CD14-positive monocyte (primary cell): ENCODE measurements at regions not wholly inside any gene's neighbourhood (a gene's known extent, or its start where the extent isn't known, plus 50 kb on each side); places are given as distances from the start of the nearest gene placed in this dataset.
"Not testable (repeated sequence)": the region's sequence is repeated elsewhere in the genome, so short reads cannot be mapped to it uniquely, and the experiment has no call there.

Experiments used
- DNase-seq, 3 donors: peaks; one replicate each; pipeline ENCODE4 v3.0.0-alpha.2; 2011 to 2022
- H2AFZ ChIP-seq: 2 replicates; pipeline ENCODE4 v1.6.0; 2012; ENCODE audit warnings: mild to moderate bottlenecking, low read depth, low read length, inconsistent platforms; ENCODE audit not compliant: insufficient read depth, poor library complexity, severe bottlenecking
- H3K27ac ChIP-seq, 2 donors: 1 replicate in 1 of 2; 2 replicates in 1 of 2; pipeline ENCODE4 v1.5.1; 2012 to 2013; ENCODE audit warnings: low read length in 2 of 2, control low read depth in 1 of 2, inconsistent platforms in 1 of 2, low read depth in 1 of 2, mild to moderate bottlenecking in 1 of 2
- H3K27me3 ChIP-seq, 2 donors: one replicate each; pipeline versions ENCODE4 v1.6.0 to v1.6.1; 2011 to 2013; ENCODE audit warnings: low read length in 2 of 2; ENCODE audit not compliant: control insufficient read depth in 2 of 2, insufficient read depth in 2 of 2
- H3K36me3 ChIP-seq, 2 donors: replicated peaks in 1 of 2; 1 replicate in 1 of 2; 2 replicates in 1 of 2; pipeline versions ENCODE4 v1.5.1 to v1.6.1; 2012 to 2013; ENCODE audit warnings: low read length in 2 of 2, control low read depth in 1 of 2, inconsistent platforms in 1 of 2, mild to moderate bottlenecking in 1 of 2; ENCODE audit not compliant: insufficient read depth in 2 of 2, control insufficient read depth in 1 of 2
- H3K4me1 ChIP-seq, 2 donors: 1 replicate in 1 of 2; 2 replicates in 1 of 2; pipeline versions ENCODE4 v1.5.1 to v1.6.1; 2012 to 2013; ENCODE audit warnings: low read length in 2 of 2, control low read depth in 1 of 2, inconsistent platforms in 1 of 2, mild to moderate bottlenecking in 1 of 2, moderate library complexity in 1 of 2; ENCODE audit not compliant: insufficient read depth in 2 of 2, control insufficient read depth in 1 of 2
- H3K4me2 ChIP-seq: replicated peaks from 2 replicates; pipeline ENCODE3; 2012; ENCODE audit warnings: low read length, moderate library complexity, mild to moderate bottlenecking; ENCODE audit not compliant: poor library complexity, severe bottlenecking; ENCODE audit errors: extremely low read depth
- H3K4me3 ChIP-seq, 3 experiments: fragments of 200-600 bp in 1 of 3; sonication (generic) in 1 of 3; replicated peaks in 1 of 3; 1 replicate in 2 of 3; 2 replicates in 1 of 3; pipeline ENCODE4 v1.5.1; 2011 to 2013; ENCODE audit warnings: low read length in 3 of 3, mild to moderate bottlenecking in 3 of 3, control low read depth in 2 of 3, low read depth in 2 of 3, inconsistent platforms in 1 of 3, moderate library complexity in 1 of 3
- H3K79me2 ChIP-seq: 2 replicates; pipeline ENCODE4 v1.6.0; 2012; ENCODE audit warnings: mild to moderate bottlenecking, control low read depth, inconsistent platforms, low read length, moderate library complexity; ENCODE audit not compliant: insufficient read depth
- H3K9ac ChIP-seq: 2 replicates; pipeline ENCODE4 v1.6.0; 2017; ENCODE audit warnings: low read length, mild to moderate bottlenecking; ENCODE audit not compliant: insufficient read depth, poor library complexity, severe bottlenecking
- H3K9me3 ChIP-seq, 2 donors: replicated peaks in 1 of 2; 1 replicate in 1 of 2; 2 replicates in 1 of 2; pipeline versions ENCODE4 v1.5.1 to v1.6.1; 2012 to 2013; ENCODE audit warnings: low read length in 2 of 2, control low read depth in 1 of 2; ENCODE audit not compliant: control insufficient read depth in 1 of 2, insufficient read depth in 1 of 2
- H4K20me1 ChIP-seq: 2 replicates; pipeline ENCODE4 v1.6.0; 2012; ENCODE audit warnings: mild to moderate bottlenecking, low read length, control low read depth, moderate library complexity; ENCODE audit not compliant: insufficient read depth
- H3K27ac Mint-ChIP-seq, 7 donors: one replicate each; pipeline ENCODE4 v1.8.0; 2020; ENCODE audit warnings: mild to moderate bottlenecking in 7 of 7, mixed read lengths in 7 of 7, moderate library complexity in 6 of 7, inconsistent platforms in 2 of 7
- H3K27me3 Mint-ChIP-seq, 3 donors: one replicate each; pipeline ENCODE4 v1.8.0; 2021 to 2022; ENCODE audit warnings: low read depth in 3 of 3, mild to moderate bottlenecking in 3 of 3, mixed read lengths in 3 of 3, moderate library complexity in 3 of 3, inconsistent platforms in 1 of 3
- H3K36me3 Mint-ChIP-seq, 2 donors: one replicate each; pipeline ENCODE4 v1.8.0; 2020; ENCODE audit warnings: mixed read lengths in 2 of 2, inconsistent platforms in 1 of 2, mild to moderate bottlenecking in 1 of 2
- H3K4me1 Mint-ChIP-seq: one replicate; pipeline ENCODE4 v1.8.0; 2020; ENCODE audit warnings: mild to moderate bottlenecking, mixed read lengths
- H3K4me3 Mint-ChIP-seq, 2 donors: one replicate each; pipeline ENCODE4 v1.8.0; 2020; ENCODE audit warnings: mild to moderate bottlenecking in 2 of 2, mixed read lengths in 2 of 2, moderate library complexity in 1 of 2
- H3K9me3 Mint-ChIP-seq, 7 donors: one replicate each; pipeline ENCODE4 v1.8.0; 2020 to 2022; ENCODE audit warnings: mixed read lengths in 7 of 7, mild to moderate bottlenecking in 6 of 7, moderate library complexity in 6 of 7, inconsistent platforms in 2 of 7
- WGBS: methylation state at CpG from one replicate; pipeline ENCODE4 v1.1.5; 2013; ENCODE audit warnings: missing lambda C conversion rate; ENCODE audit not compliant: insufficient coverage; 5-methylcytosine and 5-hydroxymethylcytosine counted together
- intact Hi-C, 2 donors: fragments of 100-400 bp; cut with micrococcal nuclease; formaldehyde crosslinking; loops; one replicate each; pipeline versions ENCODE4 v1.15.0 to v1.15.1; 2023
- TF ChIP-seq, protein P1 (sequence below): fragments of 200-600 bp; IDR thresholded peaks from one replicate; pipeline ENCODE4 v1.8.0; 2022; ENCODE audit warnings: antibody characterized with exemption, mild to moderate bottlenecking

DNA sequence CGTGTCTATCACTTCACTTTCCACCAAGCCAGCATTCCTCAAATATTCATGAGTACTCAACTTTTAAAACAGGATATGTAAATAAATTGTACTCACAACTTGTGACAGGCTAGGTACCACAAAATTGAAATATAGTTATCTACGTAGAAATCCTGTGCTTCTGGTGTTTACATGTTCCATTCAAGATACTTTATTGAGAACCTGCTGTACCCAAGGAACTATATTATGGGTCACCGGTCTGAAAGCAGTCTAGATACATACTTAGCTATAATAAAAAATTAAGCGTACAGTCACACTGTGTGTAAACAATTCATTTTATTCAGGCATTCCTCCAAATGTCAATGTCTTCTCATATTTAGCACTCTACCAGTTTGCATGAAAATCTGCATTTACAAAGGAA lies 482.2 kb upstream of the SOX9 start:
- Histone ChIP-seq H3K27me3 (no peaks in the 10 kb centered on the region), H2AFZ (no peak overlapping the region), H3K9me3 (no peaks in the 10 kb centered on the region), H3K79me2 (no peaks in the 10 kb centered on the region), H3K4me1 (no peaks in the 10 kb centered on the region), H3K36me3 (no peaks in the 10 kb centered on the region), H3K27ac (no peak overlapping the region), H3K9ac (no peak overlapping the region), H4K20me1 (no peaks in the 10 kb centered on the region), H3K4me2 (no peak overlapping the region), H3K4me3 (no peak overlapping the region)
- Mint-ChIP-seq H3K27ac (no peak overlapping the region), H3K4me1 (no peaks in the 10 kb centered on the region), H3K36me3 (no peaks in the 10 kb centered on the region), H3K4me3 (no peak overlapping the region), H3K27me3 (no peaks in the 10 kb centered on the region), H3K9me3 (peaks cover 0 to 6% (median 3%) of the 10 kb centered on the region in 7 donors)
- WGBS = no CpG with 5 or more reads among the region's 4 CpGs
- intact Hi-C loops = no loop called here
- TF ChIP-seq, protein P1, sequence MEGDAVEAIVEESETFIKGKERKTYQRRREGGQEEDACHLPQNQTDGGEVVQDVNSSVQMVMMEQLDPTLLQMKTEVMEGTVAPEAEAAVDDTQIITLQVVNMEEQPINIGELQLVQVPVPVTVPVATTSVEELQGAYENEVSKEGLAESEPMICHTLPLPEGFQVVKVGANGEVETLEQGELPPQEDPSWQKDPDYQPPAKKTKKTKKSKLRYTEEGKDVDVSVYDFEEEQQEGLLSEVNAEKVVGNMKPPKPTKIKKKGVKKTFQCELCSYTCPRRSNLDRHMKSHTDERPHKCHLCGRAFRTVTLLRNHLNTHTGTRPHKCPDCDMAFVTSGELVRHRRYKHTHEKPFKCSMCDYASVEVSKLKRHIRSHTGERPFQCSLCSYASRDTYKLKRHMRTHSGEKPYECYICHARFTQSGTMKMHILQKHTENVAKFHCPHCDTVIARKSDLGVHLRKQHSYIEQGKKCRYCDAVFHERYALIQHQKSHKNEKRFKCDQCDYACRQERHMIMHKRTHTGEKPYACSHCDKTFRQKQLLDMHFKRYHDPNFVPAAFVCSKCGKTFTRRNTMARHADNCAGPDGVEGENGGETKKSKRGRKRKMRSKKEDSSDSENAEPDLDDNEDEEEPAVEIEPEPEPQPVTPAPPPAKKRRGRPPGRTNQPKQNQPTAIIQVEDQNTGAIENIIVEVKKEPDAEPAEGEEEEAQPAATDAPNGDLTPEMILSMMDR = no peak
- DNase-seq = no peak

DNA sequence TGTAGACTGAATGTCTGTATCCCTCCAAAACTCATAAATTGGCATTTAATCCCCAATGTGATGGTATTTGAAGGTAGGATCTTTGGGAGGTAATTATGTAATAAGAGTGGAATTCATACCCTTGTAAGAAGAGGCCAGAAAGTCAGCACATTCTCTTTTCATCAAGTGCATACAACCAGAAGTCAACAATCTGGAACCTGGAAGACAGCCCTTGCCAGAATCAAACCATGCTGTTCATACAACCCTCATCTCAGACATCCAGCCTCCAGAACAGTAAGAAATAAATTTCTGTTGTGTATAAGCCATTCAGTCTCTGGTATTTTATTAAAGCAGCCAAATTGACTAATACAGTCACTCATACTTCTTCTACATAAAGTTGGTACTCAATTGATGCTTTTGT lies 481.0 kb upstream of the SOX9 start:
- no peak overlapping the region for H3K27ac Mint-ChIP-seq
- H3K4me1 ChIP-seq = no peaks in the 10 kb centered on the region
- no peak overlapping the region for H3K4me3 ChIP-seq
- no peak overlapping the region for H3K27ac ChIP-seq
- H3K4me2 ChIP-seq = no peak overlapping the region
- H3K36me3 Mint-ChIP-seq = no peaks in the 10 kb centered on the region
- H2AFZ ChIP-seq = no peak overlapping the region
- no peaks in the 10 kb centered on the region for H3K27me3 Mint-ChIP-seq
- TF ChIP-seq, protein P1 = no peak
- no peak overlapping the region for H3K9ac ChIP-seq
- H4K20me1 ChIP-seq = no peaks in the 10 kb centered on the region
- DNase-seq = no peak
- intact Hi-C loops = no loop called here
- H3K36me3 ChIP-seq = no peaks in the 10 kb centered on the region
- no peaks in the 10 kb centered on the region for H3K27me3 ChIP-seq
- peaks cover 0 to 6% (median 3%) of the 10 kb centered on the region in 7 donors for H3K9me3 Mint-ChIP-seq
- H3K79me2 ChIP-seq = no peaks in the 10 kb centered on the region
- H3K4me1 Mint-ChIP-seq = no peaks in the 10 kb centered on the region
- H3K9me3 ChIP-seq = no peaks in the 10 kb centered on the region
- no peak overlapping the region for H3K4me3 Mint-ChIP-seq

DNA sequence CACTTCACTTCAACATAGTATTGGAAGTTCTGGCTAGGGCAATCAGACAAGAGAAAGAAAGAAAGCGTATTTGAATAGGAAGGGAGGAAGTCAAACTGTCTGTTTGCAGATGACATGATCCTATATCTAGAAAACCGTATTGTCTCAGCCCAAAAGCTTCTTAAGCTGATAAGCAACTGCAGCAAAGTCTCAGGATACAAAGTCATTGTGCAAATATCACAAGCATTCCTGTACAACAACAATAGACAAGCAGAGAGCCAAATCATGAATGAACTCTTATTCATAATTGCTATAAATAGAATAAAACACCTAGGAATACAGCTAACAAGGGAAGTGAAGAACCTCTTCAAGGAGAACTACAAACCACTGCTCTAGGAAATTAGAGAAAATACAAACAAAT lies 473.9 kb upstream of the SOX9 start:
- H3K4me1 Mint-ChIP-seq, H3K27ac ChIP-seq, H3K27ac Mint-ChIP-seq, H3K9ac ChIP-seq, intact Hi-C loops, H2AFZ ChIP-seq, DNase-seq, H4K20me1 ChIP-seq, H3K4me3 Mint-ChIP-seq, H3K4me3 ChIP-seq, H3K27me3 ChIP-seq, H3K79me2 ChIP-seq, H3K4me2 ChIP-seq, H3K4me1 ChIP-seq, H3K36me3 ChIP-seq, H3K27me3 Mint-ChIP-seq, H3K9me3 ChIP-seq, H3K36me3 Mint-ChIP-seq: not testable (repeated sequence)
- H3K9me3 Mint-ChIP-seq = peaks cover 3 to 12% (median 10%) of the 10 kb centered on the region in 7 donors
- 78% methylated on average over 1 of the region's 2 CpGs for WGBS

DNA sequence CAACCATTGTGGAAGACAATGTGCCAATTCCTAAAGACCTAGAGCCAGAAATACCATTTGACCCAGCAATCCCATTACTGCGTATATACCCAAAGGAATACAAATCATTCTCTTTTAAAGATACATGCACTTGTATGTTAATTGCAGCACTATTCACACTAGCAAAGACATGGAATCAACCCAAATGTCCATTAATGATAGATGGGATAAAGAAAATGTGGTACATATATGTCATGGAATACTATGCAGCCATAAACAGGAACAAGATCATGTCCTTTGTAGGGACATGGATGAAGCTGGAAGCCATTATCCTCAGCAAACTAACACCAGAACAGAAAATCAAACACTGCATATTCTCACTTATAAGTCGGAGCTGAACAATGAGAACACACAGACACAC lies 472.5 kb upstream of the SOX9 start:
- H3K4me3 Mint-ChIP-seq, H3K79me2 ChIP-seq, intact Hi-C loops, DNase-seq, H3K4me3 ChIP-seq, H4K20me1 ChIP-seq, H3K4me2 ChIP-seq, H3K9me3 ChIP-seq, H2AFZ ChIP-seq, H3K9ac ChIP-seq, H3K4me1 ChIP-seq, H3K27ac ChIP-seq, H3K27me3 ChIP-seq, H3K36me3 Mint-ChIP-seq, H3K27me3 Mint-ChIP-seq, H3K4me1 Mint-ChIP-seq, H3K36me3 ChIP-seq, H3K27ac Mint-ChIP-seq: not testable (repeated sequence)
- H3K9me3 Mint-ChIP-seq = peaks cover 3 to 19% (median 12%) of the 10 kb centered on the region in 7 donors
- 100% methylated on average over 1 of the region's 2 CpGs for WGBS
